DMS153 (cell line): ENCODE measurements at regions not wholly inside any gene's neighbourhood (a gene's known extent, or its start where the extent isn't known, plus 50 kb on each side); places are given as distances from the start of the nearest gene placed in this dataset.
A peak's percentile ranks its signal among the peaks of the same experiment; 100 is the strongest.

Source experiments
- DNase-seq: peaks from one replicate; lab custom pipeline; 2025; lab: John Stamatoyannopoulos, UW

DNA sequence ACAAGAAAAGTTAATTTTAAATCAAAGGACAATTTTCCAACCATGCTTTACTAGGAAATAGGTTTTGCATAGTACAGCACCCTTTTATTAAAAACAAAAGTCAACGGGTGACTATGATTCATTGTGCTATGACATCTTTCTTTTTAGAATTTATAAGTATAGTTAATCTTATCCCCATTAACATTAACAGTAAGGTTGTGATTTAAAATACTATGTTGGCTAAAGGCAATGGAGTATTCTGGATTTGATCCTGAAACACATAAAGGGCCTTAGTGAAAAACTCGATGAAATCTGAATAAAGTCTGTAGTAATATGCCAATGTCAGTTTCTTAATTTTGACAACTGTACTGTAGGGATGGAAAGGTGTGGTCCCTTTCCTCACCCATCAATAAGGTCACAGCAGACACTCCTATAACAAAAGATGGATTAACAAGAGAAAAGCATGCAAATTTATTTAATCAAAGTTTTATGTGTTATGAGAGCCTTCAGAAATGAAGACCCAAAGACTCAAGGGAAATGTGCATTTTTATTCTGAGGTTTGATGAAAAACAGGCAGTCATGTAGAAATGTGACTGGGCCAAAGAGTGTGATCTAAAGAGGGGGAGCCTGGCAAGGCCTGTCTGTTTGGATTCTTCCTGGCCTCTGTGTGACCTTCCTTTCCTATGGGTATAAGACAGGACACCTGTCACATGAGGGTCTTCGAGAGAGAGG is 731.4 kb downstream of the TSN start:
- DNase-seq: no peak

DNA sequence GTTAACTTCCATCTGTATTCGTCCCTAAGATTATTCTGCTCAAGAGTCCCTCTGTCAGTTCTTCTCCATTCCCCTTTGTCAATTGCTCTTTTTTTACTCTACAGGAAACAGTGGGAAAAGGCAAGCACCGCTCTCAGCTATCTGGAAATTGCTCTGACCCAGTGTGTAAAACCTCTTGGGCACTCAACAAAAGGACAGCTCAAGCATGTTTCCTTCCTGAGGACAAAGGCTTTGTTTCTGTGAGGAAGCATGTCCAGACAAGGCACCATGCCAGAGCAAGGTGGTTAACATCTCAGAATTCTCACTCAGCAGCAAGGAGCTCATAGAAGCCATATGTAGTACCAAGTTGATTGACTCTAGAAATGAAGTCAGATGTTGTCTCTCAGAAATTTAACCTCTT is 735.6 kb downstream of the TSN start:
- no peak for DNase-seq

DNA sequence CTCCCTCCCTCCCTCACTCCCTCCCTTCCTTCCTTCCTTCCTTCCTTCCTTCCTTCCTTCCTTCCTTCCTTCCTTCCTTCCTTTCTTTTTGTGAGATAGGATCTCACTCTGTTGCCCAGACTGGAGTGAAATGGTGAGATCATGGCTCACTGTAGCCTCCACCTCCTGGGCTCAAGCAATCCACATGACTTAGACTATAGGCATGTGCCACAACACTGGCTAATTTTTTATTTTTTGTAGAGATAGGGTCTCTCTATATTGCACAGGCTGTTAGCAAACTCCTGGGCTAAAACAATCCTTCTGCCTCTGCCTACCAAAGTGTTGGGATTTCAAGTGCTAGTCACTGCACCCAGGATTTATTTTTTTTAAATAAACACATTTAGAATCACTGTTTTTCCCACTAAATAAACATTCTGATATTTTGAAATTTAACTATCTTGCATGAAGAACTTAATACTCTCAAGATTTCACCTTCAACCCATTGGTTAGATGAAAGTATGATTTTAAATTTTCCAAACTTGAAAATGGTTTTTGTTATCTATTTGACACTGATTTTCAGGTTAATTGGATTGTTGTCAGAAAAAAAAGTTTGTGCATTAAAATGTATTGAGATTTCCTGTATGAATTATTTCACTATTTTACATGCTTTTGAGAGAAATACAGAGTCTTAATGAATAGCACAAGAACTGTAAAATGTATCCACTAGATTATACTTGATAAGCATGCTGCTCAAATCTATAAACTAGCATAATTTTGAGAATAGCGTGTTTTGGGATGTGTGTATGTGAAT is 745.1 kb downstream of the TSN start:
- no peak for DNase-seq

DNA sequence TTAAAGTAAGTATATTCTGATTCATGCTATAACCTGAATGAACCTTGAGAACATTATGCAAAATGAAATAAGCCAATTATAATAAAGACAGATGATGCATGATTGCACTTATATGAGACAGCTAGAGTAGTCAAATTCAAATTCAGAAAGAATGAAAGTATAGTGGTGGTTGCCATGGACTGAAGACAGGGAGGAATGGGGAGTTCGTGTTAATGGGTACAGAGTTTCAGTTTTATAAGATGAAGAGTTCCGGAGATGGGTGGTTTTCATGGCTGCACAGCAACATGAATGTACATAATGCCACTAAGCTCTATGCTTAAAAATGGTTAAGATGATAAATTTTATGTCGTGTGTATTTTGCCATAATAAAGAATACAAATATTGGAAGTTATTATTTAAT is 751.2 kb downstream of the TSN start:
- DNase-seq: no peak

DNA sequence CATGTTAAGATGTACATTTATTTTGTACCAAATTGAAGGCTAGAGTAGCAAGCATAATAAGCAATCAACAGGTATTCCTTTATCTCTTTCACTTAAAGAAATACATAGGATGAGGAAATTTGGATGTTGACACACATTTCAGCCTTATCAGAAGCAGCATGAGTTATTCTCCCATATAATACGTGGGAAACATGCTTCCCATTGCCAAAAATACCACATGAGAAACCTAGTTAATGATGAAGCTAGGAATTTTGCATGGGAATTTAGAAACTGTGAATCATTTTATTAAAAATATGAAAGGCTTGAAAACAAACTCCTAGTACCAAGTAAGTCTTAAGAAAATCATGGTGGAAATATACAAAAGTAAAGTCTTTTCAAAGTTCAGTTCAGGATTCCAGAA is 751.8 kb downstream of the TSN start:
- DNase-seq: no peak

DNA sequence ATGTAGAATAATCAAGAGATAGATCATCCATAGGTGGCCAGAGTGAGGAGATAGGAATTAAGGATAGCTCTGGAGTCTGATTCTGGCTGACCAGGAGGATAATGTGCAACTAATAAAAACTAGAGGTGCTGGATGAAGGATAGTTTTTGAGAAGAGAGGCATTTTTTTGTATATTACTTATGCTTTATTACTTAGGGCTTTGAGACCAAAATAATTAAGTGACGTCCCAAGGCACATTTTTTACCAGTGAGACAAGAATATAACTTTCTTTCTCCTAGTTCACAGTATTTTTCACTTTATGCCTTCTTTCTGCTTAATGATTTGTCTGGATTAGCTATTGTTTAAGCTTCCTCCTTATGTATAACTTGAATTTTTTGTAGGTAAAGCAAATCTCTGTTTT is 756.6 kb downstream of the TSN start:
- DNase-seq: no peak

DNA sequence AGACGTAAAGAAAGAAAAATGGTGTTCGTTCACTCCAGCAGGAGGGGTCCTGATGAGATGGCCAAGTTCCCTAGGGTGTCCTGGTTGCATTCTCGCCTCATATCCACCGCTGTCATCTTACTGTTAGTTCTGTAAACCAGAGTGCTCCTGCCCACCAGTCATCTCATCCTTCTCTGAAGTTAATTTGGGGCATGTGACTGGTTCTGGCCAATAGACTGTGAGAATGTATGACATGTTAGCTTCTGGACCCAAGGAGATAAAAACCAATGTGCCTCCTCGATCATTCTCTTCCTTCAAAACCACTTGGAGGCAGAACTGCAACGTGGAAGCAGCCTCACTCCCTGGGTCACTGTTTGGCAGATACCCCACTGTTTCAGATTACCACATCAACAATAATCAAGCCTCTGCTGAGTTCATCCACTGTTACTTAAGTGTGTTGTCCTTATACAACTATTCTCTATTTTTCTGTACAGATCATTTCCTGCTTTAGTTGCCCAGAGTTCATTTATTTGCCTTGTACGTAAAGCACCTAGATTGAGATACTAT is 759.1 kb downstream of the TSN start:
- DNase-seq: peak; percentile 78

DNA sequence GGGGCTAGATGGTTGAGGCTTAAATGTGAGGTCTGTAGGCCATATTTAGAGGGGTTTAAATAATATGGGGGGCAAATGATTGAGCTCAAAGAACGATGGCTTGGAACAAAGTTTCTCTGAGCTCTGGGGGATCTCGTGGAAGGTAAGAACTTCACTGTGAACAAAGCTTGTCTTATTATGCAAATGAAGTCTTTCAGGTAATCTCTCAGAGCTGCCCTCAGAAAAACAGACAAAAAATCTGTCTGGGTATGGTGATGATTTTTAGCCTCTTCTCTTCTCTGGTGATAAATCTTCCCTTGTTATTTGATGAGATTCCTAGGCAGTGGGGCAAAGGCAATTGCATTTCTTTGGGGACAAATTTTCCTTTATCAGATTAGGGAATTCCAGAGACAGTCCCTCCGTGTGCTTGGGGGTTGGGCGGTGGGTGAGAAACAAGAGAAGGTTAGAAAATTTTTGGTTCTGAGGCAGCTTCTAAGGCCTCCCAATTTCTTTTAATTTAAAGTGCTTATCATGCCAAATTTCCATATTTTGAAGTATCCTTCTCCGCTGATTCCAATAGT is 760.4 kb downstream of the TSN start:
- DNase-seq: no peak

DNA sequence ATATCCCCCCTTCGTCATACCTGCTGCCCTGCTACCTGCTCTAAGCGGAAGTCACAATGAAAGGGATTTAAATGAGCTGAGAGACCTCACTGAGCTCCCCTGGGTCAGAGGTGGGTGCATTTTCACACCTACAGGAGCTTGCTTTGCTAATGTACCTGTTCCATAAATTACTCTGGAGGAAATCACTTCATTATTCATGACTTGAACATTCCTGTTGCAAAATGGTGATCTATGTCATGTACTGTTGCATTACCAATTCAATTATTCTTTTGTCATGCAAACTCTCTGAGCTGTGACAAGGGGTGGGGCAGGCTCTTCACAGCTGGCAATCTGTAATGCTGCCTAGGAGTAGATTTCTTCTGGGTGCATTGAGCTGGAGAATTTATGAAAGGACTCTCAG is 761.3 kb downstream of the TSN start:
- DNase-seq: no peak

DNA sequence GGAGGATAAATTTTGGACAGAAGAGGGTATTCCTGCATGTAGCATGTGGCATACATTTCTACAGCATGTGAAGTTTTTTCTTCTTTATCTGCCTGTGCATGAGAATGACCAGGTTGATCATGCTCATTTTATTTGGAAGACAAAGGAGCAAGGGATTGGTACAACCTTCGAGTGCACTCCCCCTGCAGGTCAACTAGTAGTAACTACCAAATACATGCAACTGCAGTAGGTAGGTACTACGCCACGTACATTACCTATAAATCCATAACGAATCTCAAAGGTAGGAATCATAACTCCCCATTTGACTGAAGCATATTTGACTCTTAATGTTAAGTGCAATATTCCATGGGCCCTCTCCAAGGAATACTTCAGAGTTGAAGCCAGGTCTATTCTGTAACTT is 763.9 kb downstream of the TSN start:
- DNase-seq: no peak

DNA sequence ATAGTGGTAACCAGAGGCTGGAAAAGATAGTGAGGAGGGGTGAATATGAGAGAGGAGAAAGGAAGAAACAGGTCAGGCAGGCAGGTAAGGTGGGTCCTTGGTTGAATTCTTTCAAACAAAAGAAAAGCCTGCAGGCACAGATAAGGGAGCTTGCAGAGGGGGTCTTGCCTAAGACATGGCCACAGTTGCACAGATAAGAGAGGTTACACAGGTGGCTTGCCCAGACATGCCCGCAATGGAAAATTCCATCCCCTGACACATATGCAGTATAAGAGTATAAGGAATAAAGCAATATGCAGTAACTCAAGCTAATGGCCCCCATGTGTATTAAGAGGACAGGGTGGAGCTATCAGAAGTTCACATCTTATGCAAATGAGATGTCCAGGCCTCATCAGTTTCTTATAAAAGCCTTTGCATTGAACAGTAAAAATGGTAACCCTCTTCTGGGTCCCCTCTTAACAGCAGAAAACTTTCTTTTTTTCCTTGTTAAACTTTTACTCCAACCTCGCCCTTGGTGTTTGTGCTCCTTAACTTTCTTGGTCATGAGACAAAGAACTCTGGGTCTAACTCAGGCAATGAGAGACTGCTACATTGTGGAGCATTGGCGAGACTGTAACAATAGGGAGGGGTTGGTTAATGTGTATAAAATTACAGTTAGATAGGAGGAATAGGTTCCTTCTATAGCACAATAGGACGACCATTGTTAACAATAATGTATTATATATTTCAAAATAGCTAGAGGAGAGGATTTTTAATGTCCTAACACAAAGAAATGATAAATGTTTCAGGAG is 764.6 kb downstream of the TSN start:
- DNase-seq: no peak

DNA sequence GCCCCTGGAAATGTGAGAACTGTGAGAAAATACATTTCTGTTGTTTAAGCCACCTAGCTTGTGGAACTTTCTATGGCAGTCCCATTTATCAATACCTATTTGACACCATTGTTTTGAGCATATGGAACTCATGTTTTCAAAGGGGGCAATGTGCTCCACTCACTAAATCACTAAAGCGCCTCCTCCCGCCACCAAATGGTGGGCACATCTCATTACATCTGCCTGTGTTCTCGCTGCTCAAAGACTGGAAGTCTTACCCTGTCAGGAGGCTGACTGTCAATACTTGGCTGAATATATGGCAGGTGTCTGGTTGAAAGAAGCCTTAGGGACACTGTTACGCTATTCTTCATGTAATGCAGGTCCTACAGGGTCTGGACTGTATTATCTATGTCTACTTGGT is 767.7 kb downstream of the TSN start:
- DNase-seq: no peak

DNA sequence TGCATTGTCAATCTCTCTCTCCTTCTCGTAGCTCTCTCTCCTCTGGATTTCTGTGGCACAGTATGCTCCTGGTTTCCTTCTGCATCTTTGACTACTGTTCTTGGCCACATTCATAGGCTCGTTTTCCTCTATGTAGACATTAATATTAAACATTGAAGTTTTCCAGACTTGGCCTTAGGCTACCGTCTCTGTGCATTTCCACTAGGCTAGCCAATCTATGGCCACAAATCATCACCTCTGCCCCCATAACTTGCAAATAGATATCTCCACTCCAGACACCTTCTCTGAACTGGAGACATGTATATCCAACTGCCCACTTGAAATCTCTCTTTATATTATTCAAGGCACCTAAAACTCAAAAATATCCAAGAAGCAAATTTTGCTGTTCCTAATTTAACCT is 768.5 kb downstream of the TSN start:
- DNase-seq: no peak

DNA sequence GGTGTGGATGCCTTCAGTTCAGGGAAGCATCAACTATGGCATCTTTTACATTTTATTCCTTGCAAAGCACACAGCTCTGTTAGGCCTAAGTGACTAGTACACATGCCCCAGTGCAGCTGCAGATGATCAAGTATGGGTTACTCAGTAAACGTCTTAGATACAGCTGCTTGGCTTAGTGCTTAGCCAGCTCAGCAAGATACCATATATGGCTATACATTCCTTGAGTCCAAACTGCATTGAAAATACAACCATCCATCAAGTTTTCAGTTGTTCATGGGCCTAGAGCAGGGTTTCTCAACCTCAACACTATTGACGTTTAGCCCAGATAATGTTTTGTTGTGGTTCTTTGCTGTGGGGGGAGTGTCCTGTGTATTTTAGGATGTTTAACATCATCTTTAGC is 769.9 kb downstream of the TSN start:
- DNase-seq: no peak

DNA sequence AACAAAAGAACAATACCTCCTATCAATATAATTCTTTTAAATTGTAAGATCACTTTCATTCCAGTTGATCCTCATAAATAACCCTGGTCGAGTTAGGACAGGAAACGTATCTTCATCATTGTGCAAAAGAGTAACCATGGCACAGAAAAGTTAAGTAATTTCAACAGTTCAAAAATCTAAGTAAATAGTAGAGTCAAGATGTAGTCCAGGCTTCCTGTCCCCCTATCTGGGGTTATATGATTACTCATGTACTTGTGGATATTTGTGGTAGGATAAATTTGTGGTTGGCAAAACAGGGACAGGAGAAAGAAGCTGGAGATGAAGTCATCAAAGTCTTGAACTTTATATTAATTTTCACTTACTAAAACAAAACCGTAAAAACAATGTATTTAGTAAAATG is 772.6 kb downstream of the TSN start:
- DNase-seq: no peak

DNA sequence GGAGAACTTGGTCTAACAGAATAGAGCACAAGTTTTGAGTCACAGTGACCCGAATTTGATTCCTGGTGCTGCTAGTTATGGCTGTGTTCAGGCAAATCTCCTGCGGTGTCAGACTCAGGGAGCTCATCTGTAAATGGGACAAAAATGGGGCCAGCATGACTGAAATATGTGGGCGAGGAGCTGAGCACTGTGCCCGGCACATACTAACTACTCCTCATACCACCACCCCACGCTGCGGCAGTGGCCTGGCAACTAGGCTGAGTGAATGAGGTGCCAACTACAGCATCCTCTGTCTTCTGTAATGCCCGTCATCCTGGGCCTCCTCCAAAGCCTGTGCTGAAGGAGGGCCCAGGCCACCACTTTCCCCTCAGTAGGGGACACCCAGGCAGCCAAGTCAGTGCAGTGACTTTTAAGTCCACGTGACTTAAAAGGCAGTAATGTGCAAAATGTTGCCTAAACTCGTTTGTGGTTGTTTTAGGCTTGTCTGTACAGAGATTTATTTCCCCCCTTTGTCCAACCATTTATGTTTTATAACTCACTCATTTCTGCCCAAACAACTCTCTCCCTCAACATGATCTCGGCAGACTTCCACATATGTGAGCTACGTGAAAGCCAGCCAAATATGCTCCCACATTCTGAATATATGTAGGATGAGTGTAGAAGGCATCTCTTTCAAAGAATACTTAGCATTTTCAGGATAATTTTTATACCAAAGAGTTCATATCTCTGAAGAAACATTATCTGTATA is 773.7 kb downstream of the TSN start:
- DNase-seq: no peak

DNA sequence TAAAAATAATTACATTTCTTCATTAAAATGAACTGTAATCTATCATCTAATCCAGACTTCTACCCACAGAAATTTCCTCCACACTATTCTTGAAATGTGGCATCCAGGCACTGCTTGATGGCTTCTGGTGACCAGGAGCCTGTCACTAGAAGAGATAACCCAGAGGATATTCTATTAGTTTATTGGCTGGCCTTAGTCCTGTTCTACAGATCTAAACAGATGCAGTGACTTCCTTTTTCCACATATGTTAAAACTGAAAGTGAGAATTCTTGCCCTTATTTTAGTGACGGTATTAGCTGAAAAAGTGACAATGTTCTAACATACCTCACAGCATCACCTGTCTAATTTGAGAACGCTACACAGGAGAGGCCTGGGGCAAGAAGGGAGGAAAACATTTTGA is 775.4 kb downstream of the TSN start:
- DNase-seq: no peak

DNA sequence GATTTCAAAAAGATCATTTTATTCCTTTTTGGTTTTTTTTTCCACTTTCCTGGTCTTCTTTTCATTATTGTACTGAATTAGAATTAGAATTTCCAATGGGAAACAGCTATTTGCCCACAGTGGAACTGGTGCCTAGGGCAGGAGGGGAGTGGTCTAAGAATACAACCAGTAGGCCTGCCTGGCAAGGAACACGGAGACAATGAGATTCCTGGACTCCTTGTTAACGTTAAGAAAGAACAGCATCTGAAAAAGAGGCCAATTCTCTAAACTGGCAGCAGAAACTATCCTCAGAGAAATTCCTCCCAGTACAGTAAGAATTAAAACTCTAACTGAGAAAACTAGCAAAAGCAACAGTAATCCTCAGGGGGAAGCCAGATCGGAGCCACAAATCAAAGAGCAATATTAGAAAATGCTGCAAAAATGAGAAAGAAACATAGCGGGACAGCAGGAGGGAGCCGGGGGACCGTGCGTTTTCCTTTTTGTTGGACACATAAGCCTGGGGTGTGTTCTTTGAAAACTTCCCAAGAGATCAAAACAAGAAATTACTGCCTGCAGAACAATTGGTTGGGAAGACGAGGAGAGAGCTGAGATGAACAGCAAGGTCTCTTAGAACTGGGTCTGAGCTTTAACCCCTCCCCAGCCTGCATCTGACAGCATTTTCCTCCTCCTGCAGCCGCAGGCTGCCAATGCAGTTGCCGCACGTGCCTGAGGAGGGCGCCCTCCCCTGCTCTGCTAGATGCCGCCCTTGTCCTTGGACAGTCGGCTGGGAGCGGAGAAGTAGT is 776.0 kb downstream of the TSN start:
- no peak for DNase-seq

DNA sequence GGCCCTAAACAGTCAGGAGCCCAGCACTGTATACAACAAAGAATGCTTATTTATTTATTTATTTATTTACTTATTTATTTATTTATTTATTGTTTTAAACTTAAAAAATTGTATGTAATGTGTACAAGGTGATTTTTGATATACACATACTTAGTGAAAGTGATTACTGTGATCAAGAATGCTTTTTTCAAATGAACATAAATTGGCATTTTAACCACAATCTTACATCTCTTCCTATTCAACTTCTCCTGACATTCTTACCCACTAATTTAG is 776.6 kb downstream of the TSN start:
- DNase-seq: no peak

DNA sequence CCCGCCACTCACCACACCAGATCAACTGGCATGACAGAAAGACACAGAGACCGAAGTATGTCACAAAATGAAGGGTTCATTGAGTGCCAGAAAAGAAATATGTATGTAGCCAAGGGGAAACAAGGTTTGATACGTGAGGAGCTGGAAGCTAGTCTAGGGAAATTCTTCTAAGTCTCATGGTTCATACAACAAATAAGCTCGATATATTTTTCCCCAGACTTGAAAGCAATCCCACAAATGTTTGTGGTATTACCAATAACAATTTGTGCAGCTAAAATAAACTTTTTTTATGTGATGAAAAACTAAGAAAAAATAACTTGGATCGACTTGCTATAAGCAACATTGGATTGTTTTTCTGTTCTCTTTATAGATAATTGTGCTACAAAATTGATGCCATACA is 777.0 kb downstream of the TSN start:
- no peak for DNase-seq

DNA sequence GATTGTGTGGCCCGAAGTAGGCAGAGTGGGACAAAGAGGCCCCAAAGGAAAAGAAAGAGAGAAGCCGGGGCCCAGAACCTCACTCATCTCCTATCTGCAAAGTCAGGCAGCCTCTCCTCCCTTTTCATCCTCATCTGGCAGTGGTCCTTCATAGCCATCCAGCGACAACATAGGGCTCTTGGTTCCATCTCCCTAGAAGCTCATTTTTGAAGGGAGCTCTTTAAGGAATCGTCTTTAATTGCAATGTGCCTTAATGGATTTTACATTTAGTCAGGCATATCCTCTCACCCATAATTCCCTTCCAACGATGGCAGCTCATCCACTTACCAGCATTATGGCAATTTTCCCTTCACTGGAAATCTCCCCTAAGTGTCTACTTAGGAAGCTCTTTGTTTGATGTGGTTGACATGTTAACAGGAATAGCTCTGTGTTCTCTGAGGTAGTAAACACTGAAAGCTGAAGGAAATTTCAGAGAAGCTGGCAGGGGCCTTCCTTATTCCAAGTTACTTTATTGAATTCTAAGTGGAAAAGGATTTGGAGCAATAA is 780.6 kb downstream of the TSN start:
- DNase-seq: no peak
